ENCODE measurements at regions not wholly inside any gene's neighbourhood (a gene's known extent, or its start where the extent isn't known, plus 50 kb on each side); places are given as distances from the start of the nearest gene placed in this dataset.
A peak's percentile ranks its signal among the peaks of the same experiment; 100 is the strongest.
"Not testable (repeated sequence)": the region's sequence is repeated elsewhere in the genome, so short reads cannot be mapped to it uniquely, and the experiment has no call there.

GRCh38 chr7:56802191-56802590 is 330.0 kb downstream of the ZNF479 start:
- H2AFZ ChIP-seq (ENCODE audit: low read depth, low read length); H3K36me3 ChIP-seq (ENCODE audit: insufficient read depth, low read length); H3K27ac ChIP-seq (ENCODE audit: low read length); H3K4me3 ChIP-seq (ENCODE audit: low read depth in 1 of 2, low read length in 2 of 2); H3K27me3 ChIP-seq (ENCODE audit: insufficient read depth, low read length, poor library complexity); H3K4me2 ChIP-seq (ENCODE audit: insufficient read depth, low read length); H3K9ac ChIP-seq (ENCODE audit: low read depth, low read length); H3K9me3 ChIP-seq (ENCODE audit: insufficient read depth, low read length, severe bottlenecking); DNase-seq; H3K79me2 ChIP-seq (ENCODE audit: insufficient read depth, low read length); H3K4me1 ChIP-seq (ENCODE audit: insufficient read depth, low read length); H4K20me1 ChIP-seq (ENCODE audit: insufficient read depth, low read length): not testable (repeated sequence)
- 0 out of 3 replicates have a peak, but pooled peaks have one; percentile 27 for ATAC-seq (ENCODE audit: insufficient read depth, low read depth)

GRCh38 chr7:56801774-56802173 is 330.5 kb downstream of the ZNF479 start:
- H3K27me3 ChIP-seq (ENCODE audit: insufficient read depth, low read length, poor library complexity); H3K9ac ChIP-seq (ENCODE audit: low read depth, low read length); H2AFZ ChIP-seq (ENCODE audit: low read depth, low read length); H3K9me3 ChIP-seq (ENCODE audit: insufficient read depth, low read length, severe bottlenecking); H3K79me2 ChIP-seq (ENCODE audit: insufficient read depth, low read length); H3K27ac ChIP-seq (ENCODE audit: low read length); H4K20me1 ChIP-seq (ENCODE audit: insufficient read depth, low read length); H3K36me3 ChIP-seq (ENCODE audit: insufficient read depth, low read length); H3K4me3 ChIP-seq (ENCODE audit: low read depth in 1 of 2, low read length in 2 of 2); H3K4me1 ChIP-seq (ENCODE audit: insufficient read depth, low read length); DNase-seq; H3K4me2 ChIP-seq (ENCODE audit: insufficient read depth, low read length): not testable (repeated sequence)
- ATAC-seq (ENCODE audit: insufficient read depth, low read depth), result peak; percentile 31; the same call in 2 of the 3 replicates

- H3K36me3 ChIP-seq (ENCODE audit: insufficient read depth, low read length); H3K9ac ChIP-seq (ENCODE audit: low read depth, low read length); DNase-seq; H3K4me3 ChIP-seq (ENCODE audit: low read depth in 1 of 2, low read length in 2 of 2); H4K20me1 ChIP-seq (ENCODE audit: insufficient read depth, low read length); H3K79me2 ChIP-seq (ENCODE audit: insufficient read depth, low read length); H2AFZ ChIP-seq (ENCODE audit: low read depth, low read length); H3K27ac ChIP-seq (ENCODE audit: low read length); H3K4me1 ChIP-seq (ENCODE audit: insufficient read depth, low read length); H3K27me3 ChIP-seq (ENCODE audit: insufficient read depth, low read length, poor library complexity); H3K4me2 ChIP-seq (ENCODE audit: insufficient read depth, low read length); ATAC-seq (ENCODE audit: insufficient read depth, low read depth); H3K9me3 ChIP-seq (ENCODE audit: insufficient read depth, low read length, severe bottlenecking): not testable (repeated sequence)
Measured at GRCh38 chr7:56798876-56799275, 333.4 kb downstream of the ZNF479 start.

- not testable (repeated sequence) for ATAC-seq (ENCODE audit: insufficient read depth, low read depth); H3K4me3 ChIP-seq (ENCODE audit: low read depth in 1 of 2, low read length in 2 of 2); H3K4me1 ChIP-seq (ENCODE audit: insufficient read depth, low read length); H3K27me3 ChIP-seq (ENCODE audit: insufficient read depth, low read length, poor library complexity); H3K4me2 ChIP-seq (ENCODE audit: insufficient read depth, low read length); H3K79me2 ChIP-seq (ENCODE audit: insufficient read depth, low read length); H2AFZ ChIP-seq (ENCODE audit: low read depth, low read length); H3K9ac ChIP-seq (ENCODE audit: low read depth, low read length); H3K36me3 ChIP-seq (ENCODE audit: insufficient read depth, low read length); H3K27ac ChIP-seq (ENCODE audit: low read length); DNase-seq; H4K20me1 ChIP-seq (ENCODE audit: insufficient read depth, low read length); H3K9me3 ChIP-seq (ENCODE audit: insufficient read depth, low read length, severe bottlenecking)
Measured at GRCh38 chr7:56787474-56787873, 344.8 kb downstream of the ZNF479 start.

All from DND-41 (cell line).